HG02763 (cell line): ENCODE measurements at regions not wholly inside any gene's neighbourhood (a gene's known extent, or its start where the extent isn't known, plus 50 kb on each side); places are given as distances from the start of the nearest gene placed in this dataset.

Experiments
- ATAC-seq: cut with Tn5 transposase; IDR thresholded peaks from one replicate; pipeline ENCODE4 v1.9.1; 2021; ENCODE audit warnings: mild to moderate bottlenecking, moderate library complexity; ENCODE audit not compliant: unreplicated experiment

- no peak for ATAC-seq
These were observed 355.8 kb downstream of the MEIS1 start for GRCh38 chr2:66790651-66791181.

- no peak for ATAC-seq
These were observed 359.1 kb downstream of the MEIS1 start for GRCh38 chr2:66794070-66794469.

GRCh38 chr2:66794551-66794950, 359.6 kb downstream of the MEIS1 start:
- no peak for ATAC-seq

- ATAC-seq, result no peak
These were observed 368.0 kb downstream of the MEIS1 start for GRCh38 chr2:66802877-66803276.

GRCh38 chr2:66803726-66804125, 368.8 kb downstream of the MEIS1 start:
- ATAC-seq, result no peak

GRCh38 chr2:66805016-66805865, 370.3 kb downstream of the MEIS1 start:
- ATAC-seq, result no peak

GRCh38 chr2:66805968-66806367, 371.0 kb downstream of the MEIS1 start:
- no peak for ATAC-seq

- ATAC-seq, result no peak
These were observed 378.6 kb downstream of the MEIS1 start for GRCh38 chr2:66813525-66813924.

GRCh38 chr2:66813976-66814375, 379.1 kb downstream of the MEIS1 start:
- no peak for ATAC-seq

GRCh38 chr2:66814916-66815315, 380.0 kb downstream of the MEIS1 start:
- ATAC-seq, result no peak

GRCh38 chr2:66815886-66816285, 381.0 kb downstream of the MEIS1 start:
- ATAC-seq, result no peak

GRCh38 chr2:66821168-66821567, 386.2 kb downstream of the MEIS1 start:
- no peak for ATAC-seq

GRCh38 chr2:66822186-66822585, 387.3 kb downstream of the MEIS1 start:
- ATAC-seq, result no peak

GRCh38 chr2:66824926-66825325, 390.0 kb downstream of the MEIS1 start:
- ATAC-seq, result no peak

- ATAC-seq, result no peak
These were observed 392.9 kb downstream of the MEIS1 start for GRCh38 chr2:66827851-66828250.

GRCh38 chr2:66828876-66829275, 394.0 kb downstream of the MEIS1 start:
- ATAC-seq, result no peak

- ATAC-seq, result no peak
These were observed 396.0 kb downstream of the MEIS1 start for GRCh38 chr2:66830881-66831280.

- no peak for ATAC-seq
These were observed 397.9 kb downstream of the MEIS1 start for GRCh38 chr2:66832646-66833435.

GRCh38 chr2:66834859-66835258, 399.9 kb downstream of the MEIS1 start:
- ATAC-seq, result no peak

- ATAC-seq, result no peak
These were observed 401.9 kb downstream of the MEIS1 start for GRCh38 chr2:66836851-66837250.

GRCh38 chr2:66839551-66840320, 404.8 kb downstream of the MEIS1 start:
- no peak for ATAC-seq
